Occipital lobe (tissue), 1 donor: ENCODE measurements at regions not wholly inside any gene's neighbourhood (a gene's known extent, or its start where the extent isn't known, plus 50 kb on each side); places are given as distances from the start of the nearest gene placed in this dataset.
"Not testable (repeated sequence)": the region's sequence is repeated elsewhere in the genome, so short reads cannot be mapped to it uniquely, and the experiment has no call there.

Experiments used
- DNase-seq: peaks from one replicate; lab custom pipeline; 2025; lab: John Stamatoyannopoulos, UW

GRCh38 chr13:59399513-59399912 is 764.2 kb downstream of the DIAPH3 start:
- DNase-seq = no peak

- no peak for DNase-seq
Observed at GRCh38 chr13:59404331-59404730, 759.4 kb downstream of the DIAPH3 start.

DNA sequence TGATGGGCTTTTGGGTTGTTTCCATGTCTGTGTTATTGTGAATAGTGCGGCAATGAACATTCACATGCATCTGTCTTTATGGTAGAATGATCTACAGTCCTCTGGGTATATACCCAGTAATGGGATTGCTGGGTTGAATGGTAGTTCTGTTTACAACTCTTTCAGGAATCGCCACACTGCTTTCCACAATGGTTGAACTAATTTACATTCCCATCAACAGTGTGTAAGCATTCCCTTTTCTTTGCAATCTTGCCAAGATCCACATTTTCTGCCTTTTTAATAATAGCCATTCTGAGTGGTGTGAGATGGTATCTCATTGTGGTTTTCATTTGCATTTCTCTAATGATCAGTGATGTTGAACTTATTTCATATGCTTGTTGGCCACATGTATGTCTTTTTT is 756.5 kb downstream of the DIAPH3 start:
- not testable (repeated sequence) for DNase-seq

GRCh38 chr13:59408738-59409137 is 755.0 kb downstream of the DIAPH3 start:
- DNase-seq = no peak

GRCh38 chr13:59409211-59409610 is 754.5 kb downstream of the DIAPH3 start:
- no peak for DNase-seq

DNA sequence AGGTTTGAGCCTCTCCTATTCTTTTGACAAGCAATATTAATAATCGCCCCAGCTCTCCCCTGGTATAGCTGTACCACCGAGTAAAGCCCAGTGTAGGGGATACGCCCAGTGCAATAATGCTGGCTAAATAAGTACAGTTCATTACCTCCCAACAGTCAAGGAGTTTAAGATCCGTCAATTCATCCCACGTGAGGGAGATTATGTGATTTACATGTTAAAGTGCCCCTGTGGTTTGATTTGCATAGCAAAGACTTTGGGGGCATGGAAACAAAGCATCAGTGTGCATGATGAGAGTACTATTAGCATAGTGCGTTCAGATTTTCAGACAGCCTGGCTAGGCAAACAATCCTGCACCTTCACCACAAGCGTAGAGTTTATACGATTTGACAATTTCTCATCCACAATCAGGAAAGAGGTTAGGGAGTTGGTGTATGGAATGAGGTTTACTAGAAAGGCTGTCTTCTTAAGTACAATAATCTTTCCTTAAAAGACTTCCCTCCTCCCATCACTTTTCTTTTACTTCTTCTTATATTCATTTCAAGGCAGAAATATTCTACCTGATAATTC is 754.0 kb downstream of the DIAPH3 start:
- no peak for DNase-seq

DNA sequence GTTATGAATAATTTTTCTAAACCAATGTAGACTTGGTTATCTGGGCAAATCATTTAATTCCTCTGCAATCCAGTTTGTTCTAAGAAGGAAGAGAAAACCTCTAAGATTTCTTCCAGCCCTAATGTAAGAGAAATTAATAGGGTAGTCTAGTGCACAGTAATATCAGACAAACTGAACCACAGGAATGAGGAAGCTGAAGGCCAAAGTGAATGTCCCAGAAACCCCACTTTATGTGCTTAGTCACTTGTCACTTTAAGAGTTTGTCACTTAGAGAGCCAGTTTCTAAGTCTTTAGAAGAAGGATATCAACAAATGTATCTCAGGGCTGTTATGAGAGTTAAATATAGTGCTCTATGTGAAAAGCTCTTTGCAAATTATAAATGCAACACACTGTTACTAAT is 750.6 kb downstream of the DIAPH3 start:
- DNase-seq = no peak

GRCh38 chr13:59414006-59414405 is 749.7 kb downstream of the DIAPH3 start:
- DNase-seq = no peak

- DNase-seq = no peak
Observed at GRCh38 chr13:59415498-59415897, 748.2 kb downstream of the DIAPH3 start.

DNA sequence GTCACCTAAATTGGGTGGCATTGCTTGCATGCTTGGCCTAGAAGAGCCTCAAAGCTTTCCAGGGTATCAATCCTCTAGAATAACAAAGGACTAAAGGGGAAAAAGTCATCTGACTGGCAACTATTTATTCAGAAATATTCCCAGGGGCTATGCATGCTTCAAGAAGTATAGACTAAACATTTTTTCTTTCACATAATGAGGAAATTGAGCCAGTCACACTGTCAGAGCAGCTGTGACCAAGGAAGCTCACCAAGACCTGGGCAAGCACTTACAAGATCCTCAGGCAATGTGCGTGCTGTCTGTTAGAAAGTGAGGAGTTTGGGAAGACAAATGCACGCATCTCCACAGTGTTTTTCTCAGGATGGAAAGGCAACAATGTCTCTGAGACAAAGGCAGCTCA is 747.2 kb downstream of the DIAPH3 start:
- no peak for DNase-seq

GRCh38 chr13:59422646-59423045 is 741.1 kb downstream of the DIAPH3 start:
- no peak for DNase-seq

GRCh38 chr13:59423708-59424340 is 739.9 kb downstream of the DIAPH3 start:
- no peak for DNase-seq

GRCh38 chr13:59424661-59425060 is 739.1 kb downstream of the DIAPH3 start:
- no peak for DNase-seq

GRCh38 chr13:59425211-59425741 is 738.5 kb downstream of the DIAPH3 start:
- DNase-seq = no peak

- no peak for DNase-seq
Observed at GRCh38 chr13:59435024-59435423, 728.7 kb downstream of the DIAPH3 start.

GRCh38 chr13:59437544-59438301 is 726.0 kb downstream of the DIAPH3 start:
- no peak for DNase-seq

- DNase-seq = no peak
Observed at GRCh38 chr13:59439776-59440428, 723.8 kb downstream of the DIAPH3 start.

- DNase-seq = not testable (repeated sequence)
Observed at GRCh38 chr13:59441068-59441467, 722.7 kb downstream of the DIAPH3 start.

DNA sequence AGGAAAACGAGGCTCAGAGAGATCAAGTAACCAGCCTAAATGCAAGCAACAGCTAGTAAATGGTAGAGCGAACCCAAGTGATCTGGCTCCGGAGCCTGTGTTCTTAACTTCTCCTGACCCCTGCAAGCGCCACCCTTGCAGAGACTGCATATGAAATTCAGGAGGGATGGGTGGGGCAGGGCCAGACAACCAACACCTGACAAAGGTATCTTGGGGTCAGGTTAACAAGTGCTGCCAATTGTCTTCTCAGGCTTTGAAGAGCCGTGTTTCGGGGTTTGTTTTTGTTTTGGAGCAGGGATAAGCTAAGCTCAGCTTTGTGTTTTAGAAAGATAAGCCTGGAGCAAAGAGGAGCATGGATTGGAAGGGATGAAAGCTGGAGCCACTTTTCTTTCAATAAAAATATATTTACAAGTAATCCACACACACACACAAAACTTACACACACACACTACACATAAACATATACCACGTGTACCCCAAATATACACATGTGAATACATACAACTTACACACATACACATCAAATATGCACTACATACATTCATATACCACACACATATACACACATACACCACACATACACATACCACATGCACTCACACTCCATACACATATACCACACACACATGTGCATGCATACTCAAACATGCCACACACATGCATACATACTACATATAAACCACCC is 722.0 kb downstream of the DIAPH3 start:
- DNase-seq = no peak

DNA sequence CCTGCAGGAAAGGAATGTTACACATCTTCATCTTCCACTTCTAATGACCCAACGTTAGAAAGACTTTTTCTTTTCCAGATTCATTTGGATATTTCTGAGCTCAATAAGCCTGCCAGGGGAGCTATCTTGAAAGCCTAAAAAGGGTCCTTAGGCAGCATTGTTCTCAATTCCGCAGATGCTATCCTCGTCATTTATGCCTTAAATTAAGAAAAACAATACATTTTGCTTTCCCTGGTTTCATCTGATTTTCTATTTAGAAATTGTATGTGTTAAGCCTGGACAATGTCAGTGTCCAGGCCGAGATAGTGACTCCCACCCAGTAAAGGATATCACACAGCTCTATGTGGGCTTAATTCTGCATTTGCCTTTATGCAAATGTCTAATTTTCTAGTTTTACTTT is 721.3 kb downstream of the DIAPH3 start:
- no peak for DNase-seq

DNA sequence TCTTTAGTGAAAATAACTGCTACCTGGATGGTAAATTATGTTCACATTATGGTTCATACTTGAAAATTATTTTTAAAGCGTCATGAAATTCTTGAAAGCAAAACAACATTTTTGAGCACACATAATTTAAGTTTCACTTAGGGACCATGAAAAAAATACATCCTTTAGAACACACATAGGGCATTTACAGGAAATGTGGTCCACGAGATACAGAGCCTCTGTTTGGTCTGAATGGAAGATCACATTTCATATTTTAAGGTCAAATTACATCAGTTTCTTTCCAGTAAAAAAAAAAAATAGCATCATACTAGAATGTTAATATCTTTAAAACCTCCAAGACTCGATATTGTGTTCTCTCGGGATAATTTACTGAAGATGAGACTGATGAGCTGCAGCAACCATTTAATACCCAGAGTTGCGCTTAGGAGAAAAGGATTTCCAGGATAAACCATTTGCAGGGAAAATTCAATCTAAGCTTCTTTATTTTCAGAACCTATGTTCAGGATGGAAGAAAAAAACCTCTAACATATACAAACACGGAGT is 720.7 kb downstream of the DIAPH3 start:
- no peak for DNase-seq
